ENCODE measurements at regions not wholly inside any gene's neighbourhood (a gene's known extent, or its start where the extent isn't known, plus 50 kb on each side); places are given as distances from the start of the nearest gene placed in this dataset.

DNA sequence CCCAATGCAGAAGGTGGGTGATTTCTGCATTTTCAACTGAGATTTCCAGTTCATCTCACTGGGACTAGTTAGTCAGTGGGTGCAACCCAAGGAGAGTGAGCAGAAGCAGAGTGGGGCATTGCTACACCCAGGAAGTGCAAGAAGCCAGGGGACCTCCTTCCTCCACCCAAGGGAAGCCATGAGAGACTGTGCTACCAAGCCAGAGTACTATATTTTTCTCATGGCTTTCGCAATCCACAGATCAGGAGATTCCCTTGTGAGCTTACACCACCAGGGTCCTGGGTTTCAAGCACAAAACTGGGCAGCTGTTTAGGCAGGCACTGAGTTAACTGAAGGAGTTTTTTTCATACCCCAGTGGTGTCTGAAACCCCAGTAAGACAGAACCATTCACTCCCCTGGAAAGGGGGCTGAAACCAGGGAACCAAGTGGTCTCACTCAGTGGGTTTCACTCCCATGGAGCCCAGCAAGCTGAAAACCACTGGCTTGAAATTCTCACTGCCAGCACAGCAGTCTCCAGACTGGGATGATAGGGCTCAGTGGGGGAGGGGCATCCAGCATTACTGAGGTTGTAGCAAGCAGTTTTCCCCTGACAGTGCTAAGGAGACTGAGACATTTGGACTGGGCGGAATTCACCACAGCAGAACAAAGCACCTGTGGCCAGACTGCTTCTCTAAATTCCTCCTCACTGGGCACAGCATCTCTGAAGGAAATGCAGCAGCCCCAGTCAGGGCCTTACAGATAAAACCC is 903.4 kb downstream of the TECRL start:
- TF ChIP-seq TAF1 (IDR thresholded peaks at IDR 0.05; ENCODE audit: borderline replicate concordance, low read depth, low read length) (no peak), TARDBP (IDR thresholded peaks at IDR 0.05; ENCODE audit: borderline replicate concordance) (no peak), POLR2A (IDR thresholded peaks at IDR 0.05; ENCODE audit: low read depth, low read length) (no peak), IRF3 (IDR thresholded peaks at IDR 0.05) (no peak), EP300 (IDR thresholded peaks at IDR 0.05; ENCODE audit: borderline replicate concordance in 1 of 2, control insufficient read depth in 1 of 2, low read depth in 2 of 2, low read length in 2 of 2) (no peak), GABPA (IDR thresholded peaks at IDR 0.05; ENCODE audit: low read depth) (no peak), POLR2AphosphoS2 (IDR thresholded peaks at IDR 0.05; ENCODE audit: low read depth, low read length) (no peak), PAX5 (IDR thresholded peaks at IDR 0.05; ENCODE audit: borderline replicate concordance, low read depth, low read length) (no peak), CTCF (IDR thresholded peaks at IDR 0.05 in 2 of 3, conservative IDR thresholded peaks at IDR 0.05 in 1 of 3; ENCODE audit: control insufficient read depth in 2 of 3, extremely low read depth in 1 of 3, insufficient read depth in 1 of 3, low read depth in 3 of 3, low read length in 3 of 3) (no peak), EGR1 (IDR thresholded peaks at IDR 0.05; ENCODE audit: borderline replicate concordance in 1 of 2, low read depth in 2 of 2, low read length in 2 of 2) (no peak), ZNF274 (IDR thresholded peaks at IDR 0.05; ENCODE audit: insufficient read depth, insufficient read length) (no peak)

Data from GM12878 (cell line).